ENCODE measurements at regions not wholly inside any gene's neighbourhood (a gene's known extent, or its start where the extent isn't known, plus 50 kb on each side); places are given as distances from the start of the nearest gene placed in this dataset.

- no peak for TF ChIP-seq CTCF (IDR thresholded peaks at IDR 0.05)
- TF ChIP-seq FOSL2 (IDR thresholded peaks at IDR 0.05; ENCODE audit: borderline replicate concordance, low read depth), result no peak
- TF ChIP-seq USF2 (IDR thresholded peaks at IDR 0.05; ENCODE audit: borderline replicate concordance, low read depth, low read length), result no peak
- TF ChIP-seq POLR2AphosphoS5 (IDR thresholded peaks at IDR 0.05; ENCODE audit: low read depth, low read length), result no peak
- no peak for TF ChIP-seq RAD21 (IDR thresholded peaks at IDR 0.05; ENCODE audit: low read length)
- TF ChIP-seq RXRA (IDR thresholded peaks at IDR 0.05; ENCODE audit: borderline replicate concordance, low read depth), result no peak
- no peak for TF ChIP-seq MAX (IDR thresholded peaks at IDR 0.05; ENCODE audit: low read depth)
These were observed 1385.8 kb downstream of the SI start for GRCh38 chr3:163692494-163692893.

Data from SK-N-SH (cell line).